H9 (cell line): ENCODE measurements at regions not wholly inside any gene's neighbourhood (a gene's known extent, or its start where the extent isn't known, plus 50 kb on each side); places are given as distances from the start of the nearest gene placed in this dataset.

Source experiments
- DNase-seq: peaks from one replicate; pipeline ENCODE4 v3.0.0-alpha.2; 2017
- H2AFZ ChIP-seq: one replicate; pipeline ENCODE4 v1.6.1; 2013; ENCODE audit warnings: mild to moderate bottlenecking, low read length, control low read depth, moderate library complexity
- H2AK5ac ChIP-seq: 2 replicates; pipeline ENCODE4 v1.6.1; 2013; ENCODE audit warnings: low read length, control low read depth, mixed read lengths; ENCODE audit not compliant: insufficient read length
- H2BK120ac ChIP-seq: one replicate; pipeline ENCODE4 v1.6.1; 2013; ENCODE audit warnings: low read depth, mild to moderate bottlenecking, low read length, control low read depth, inconsistent platforms; ENCODE audit not compliant: poor library complexity, severe bottlenecking
- H2BK12ac ChIP-seq: 2 replicates; pipeline ENCODE4 v1.6.1; 2013; ENCODE audit warnings: low read length, control low read depth, mixed read lengths, low read depth; ENCODE audit not compliant: insufficient read length
- H2BK15ac ChIP-seq: 2 replicates; pipeline ENCODE4 v1.6.1; 2013; ENCODE audit warnings: low read depth, low read length, control low read depth
- H2BK20ac ChIP-seq: one replicate; pipeline ENCODE4 v1.6.1; 2013; ENCODE audit warnings: low read depth, mild to moderate bottlenecking, low read length, control low read depth, inconsistent platforms; ENCODE audit not compliant: poor library complexity, severe bottlenecking
- H2BK5ac ChIP-seq: 2 replicates; pipeline ENCODE4 v1.6.1; 2013; ENCODE audit warnings: low read length, control low read depth, mixed read lengths; ENCODE audit not compliant: insufficient read length
- H3K14ac ChIP-seq: 2 replicates; pipeline ENCODE4 v1.6.1; 2013; ENCODE audit warnings: low read length, control low read depth; ENCODE audit not compliant: insufficient read depth
- H3K18ac ChIP-seq: 2 replicates; pipeline ENCODE4 v1.6.1; 2013; ENCODE audit warnings: low read depth, mild to moderate bottlenecking, mixed read lengths, low read length, control low read depth; ENCODE audit not compliant: insufficient read length
- H3K23ac ChIP-seq: 2 replicates; pipeline ENCODE4 v1.6.1; 2013; ENCODE audit warnings: low read length, control low read depth, mixed read lengths, low read depth; ENCODE audit not compliant: insufficient read length
- H3K23me2 ChIP-seq: 2 replicates; pipeline ENCODE4 v1.6.1; 2013; ENCODE audit warnings: low read depth, mild to moderate bottlenecking, mixed read lengths, low read length, control low read depth; ENCODE audit not compliant: insufficient read length, poor library complexity, severe bottlenecking
- H3K27ac ChIP-seq: 2 replicates; pipeline ENCODE4 v1.5.1; 2013; ENCODE audit warnings: low read length, control low read depth, mixed read lengths, low read depth; ENCODE audit not compliant: insufficient read length
- H3K27me3 ChIP-seq: 2 replicates; pipeline ENCODE4 v1.6.1; 2013; ENCODE audit warnings: low read length, control low read depth, inconsistent platforms; ENCODE audit not compliant: insufficient read depth
- H3K4ac ChIP-seq: 2 replicates; pipeline ENCODE4 v1.6.1; 2013; ENCODE audit warnings: low read depth, mild to moderate bottlenecking, control low read depth, inconsistent platforms, low read length, moderate library complexity
- H3K4me1 ChIP-seq: 2 replicates; pipeline ENCODE4 v1.6.1; 2013; ENCODE audit warnings: low read length, control low read depth, inconsistent platforms; ENCODE audit not compliant: insufficient read depth
- H3K4me2 ChIP-seq: 2 replicates; pipeline ENCODE4 v1.6.1; 2013; ENCODE audit warnings: low read length, control low read depth, mixed read lengths; ENCODE audit not compliant: insufficient read length, insufficient read depth
- H3K56ac ChIP-seq: 2 replicates; pipeline ENCODE4 v1.6.1; 2013; ENCODE audit warnings: low read depth, mild to moderate bottlenecking, mixed read lengths, low read length, control low read depth; ENCODE audit not compliant: insufficient read length
- H3K79me1 ChIP-seq: 2 replicates; pipeline ENCODE4 v1.6.1; 2013; ENCODE audit warnings: low read depth, mild to moderate bottlenecking, moderate library complexity, low read length, control low read depth, inconsistent platforms; ENCODE audit not compliant: insufficient read depth, poor library complexity, severe bottlenecking
- H3K79me2 ChIP-seq: 2 replicates; pipeline ENCODE4 v1.6.1; 2013; ENCODE audit warnings: low read length, control low read depth, inconsistent platforms; ENCODE audit not compliant: insufficient read depth
- H3K9ac ChIP-seq: 2 replicates; pipeline ENCODE4 v1.6.1; 2013; ENCODE audit warnings: low read length, control low read depth, mixed read lengths; ENCODE audit not compliant: insufficient read length; ENCODE audit errors: extremely low read depth
- H3K9me3 ChIP-seq: one replicate; pipeline ENCODE4 v1.6.1; 2013; ENCODE audit warnings: low read depth, low read length, inconsistent platforms; ENCODE audit not compliant: control insufficient read depth
- H3T11ph ChIP-seq: one replicate; pipeline ENCODE4 v1.6.1; 2013; ENCODE audit warnings: mild to moderate bottlenecking, low read length, control low read depth, inconsistent platforms
- H4K20me1 ChIP-seq: one replicate; pipeline ENCODE4 v1.6.1; 2013; ENCODE audit not compliant: control insufficient read depth, insufficient read length, insufficient read depth
- H4K5ac ChIP-seq: 2 replicates; pipeline ENCODE4 v1.6.1; 2013; ENCODE audit warnings: low read depth, mild to moderate bottlenecking, mixed read lengths, low read length, control low read depth; ENCODE audit not compliant: insufficient read length
- H4K8ac ChIP-seq: replicated peaks from 2 replicates; pipeline ENCODE4 v1.6.1; 2013; ENCODE audit warnings: low read length, control low read depth, mixed read lengths, low read depth; ENCODE audit not compliant: insufficient read length
- H4K91ac ChIP-seq: 2 replicates; pipeline ENCODE4 v1.6.1; 2013; ENCODE audit warnings: low read depth, mild to moderate bottlenecking, moderate library complexity, mixed read lengths, low read length, control low read depth; ENCODE audit not compliant: insufficient read length
- H3K27ac Mint-ChIP-seq, 3 experiments: 2 replicates in 2 of 3; 3 replicates in 1 of 3; pipeline ENCODE4 v1.8.0; 2020 to 2021; ENCODE audit warnings: mixed read lengths in 3 of 3, mild to moderate bottlenecking in 1 of 3, moderate library complexity in 1 of 3
- H3K27me3 Mint-ChIP-seq: 2 replicates; pipeline ENCODE4 v1.8.0; 2021; ENCODE audit warnings: low read depth, mild to moderate bottlenecking, moderate library complexity, mixed read lengths
- H3K36me3 Mint-ChIP-seq, 3 experiments: 2 replicates in 2 of 3; 3 replicates in 1 of 3; pipeline ENCODE4 v1.8.0; 2020 to 2021; ENCODE audit warnings: low read depth in 3 of 3, mixed read lengths in 3 of 3; ENCODE audit not compliant: insufficient read depth in 1 of 3
- H3K4me1 Mint-ChIP-seq, 2 experiments: 2 replicates each; pipeline ENCODE4 v1.8.0; 2020; ENCODE audit warnings: mixed read lengths in 2 of 2
- H3K4me3 Mint-ChIP-seq, 2 experiments: 2 replicates in 1 of 2; 3 replicates in 1 of 2; pipeline ENCODE4 v1.8.0; 2020 to 2021; ENCODE audit warnings: mild to moderate bottlenecking in 2 of 2, mixed read lengths in 2 of 2, moderate library complexity in 1 of 2
- H3K9me3 Mint-ChIP-seq, 2 experiments: 2 replicates in 1 of 2; 3 replicates in 1 of 2; pipeline ENCODE4 v1.8.0; 2020; ENCODE audit warnings: mild to moderate bottlenecking in 2 of 2, mixed read lengths in 2 of 2, moderate library complexity in 1 of 2
- CTCF ChIP-seq: fragments of 200-600 bp; sonication (generic); conservative IDR thresholded peaks from 3 replicates; pipeline ENCODE4 v1.8.0; 2021; ENCODE audit warnings: antibody characterized with exemption, mild to moderate bottlenecking
- WGBS: extraction: QIAGEN DNeasy Blood & Tissue Kit; methylation state at CpG from one replicate; pipeline ENCODE4 v1.1.7; 2013; ENCODE audit warnings: missing lambda C conversion rate, low lambda C conversion rate, mixed read lengths; ENCODE audit not compliant: insufficient read length; ENCODE audit errors: extremely low coverage; 5-methylcytosine and 5-hydroxymethylcytosine counted together

- Histone ChIP-seq H3K14ac (no peak overlapping the region), H4K8ac (no peak overlapping the region), H3K79me2 (no peaks in the 10 kb centered on the region), H3K23me2 (no peaks in the 10 kb centered on the region), H3K23ac (no peak overlapping the region), H2BK20ac (no peak overlapping the region), H3K9ac (no peak overlapping the region), H3K4me2 (no peak overlapping the region), H3K27me3 (no peaks in the 10 kb centered on the region; the same call in 1 of the 2 replicates), H3K56ac (no peak overlapping the region), H3K9me3 (no peaks in the 10 kb centered on the region), H4K20me1 (no peaks in the 10 kb centered on the region), H2BK5ac (no peak overlapping the region), H3K4ac (no peak overlapping the region), H3T11ph (no peak overlapping the region), H2BK15ac (no peak overlapping the region), H2AFZ (no peak overlapping the region), H2BK12ac (no peak overlapping the region), H2BK120ac (no peak overlapping the region), H4K91ac (no peak overlapping the region), H4K5ac (no peak overlapping the region), H3K79me1 (no peaks in the 10 kb centered on the region), H3K4me1 (no peaks in the 10 kb centered on the region), H2AK5ac (no peak overlapping the region), H3K27ac (no peak overlapping the region), H3K18ac (no peak overlapping the region)
- Mint-ChIP-seq H3K36me3 (no peaks in the 10 kb centered on the region), H3K27me3 (peaks cover 2% of the 10 kb centered on the region; the same call in 1 of the 2 replicates), H3K4me1 (0 out of 4 replicates have a peak, but pooled peaks cover 0 to 2% of the 10 kb centered on the region in 2 experiments), H3K9me3 (no peaks in the 10 kb centered on the region), H3K4me3 (no peak overlapping the region; a peak in 1 of 5 replicates), H3K27ac (no peak overlapping the region)
- DNase-seq: no peak
- TF ChIP-seq CTCF: no peak
- no CpG with 5 or more reads among the region's 2 CpGs for WGBS
Measured at GRCh38 chr12:96101806-96102205, 66.4 kb upstream of the LTA4H start.
